ENCODE measurements at regions not wholly inside any gene's neighbourhood (a gene's known extent, or its start where the extent isn't known, plus 50 kb on each side); places are given as distances from the start of the nearest gene placed in this dataset.

- TF ChIP-seq CTCF (IDR thresholded peaks at IDR 0.05), result no peak
- no peak for TF ChIP-seq ZFX (IDR thresholded peaks at IDR 0.05; ENCODE audit: borderline replicate concordance)
Measured at GRCh38 chr9:16207161-16207560, 654.3 kb downstream of the CCDC171 start.

Data from 22Rv1 (cell line).